ENCODE measurements at regions not wholly inside any gene's neighbourhood (a gene's known extent, or its start where the extent isn't known, plus 50 kb on each side); places are given as distances from the start of the nearest gene placed in this dataset.

DNA sequence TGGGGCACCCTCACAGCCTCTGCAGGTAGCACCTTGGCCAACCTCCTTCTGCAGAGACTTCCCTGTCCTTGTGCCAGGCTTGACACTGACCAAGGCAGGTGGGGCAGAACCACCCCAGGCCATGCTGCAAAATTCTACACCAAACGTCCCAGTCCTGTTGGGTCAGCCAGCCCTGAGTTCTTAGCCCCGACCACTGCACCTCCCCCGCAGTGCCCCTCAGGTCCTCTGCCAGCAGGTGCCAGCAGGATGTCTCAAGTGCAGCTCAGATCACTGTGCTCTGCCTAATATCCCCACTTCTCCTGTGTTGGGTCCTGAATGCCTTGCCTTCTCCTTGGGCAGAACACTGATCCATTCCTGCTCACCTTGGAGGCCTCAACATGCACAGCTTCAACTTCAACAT is 999.7 kb downstream of the TBC1D22A start:
- TF ChIP-seq POLR2A (IDR thresholded peaks at IDR 0.05) (no peak), CTCF (IDR thresholded peaks at IDR 0.05) (no peak)

Measured in tibial nerve (tissue), 3 donors.